GM18499 (cell line): ENCODE measurements at regions not wholly inside any gene's neighbourhood (a gene's known extent, or its start where the extent isn't known, plus 50 kb on each side); places are given as distances from the start of the nearest gene placed in this dataset.

Experiments used
- ATAC-seq: cut with Tn5 transposase; IDR thresholded peaks from one replicate; pipeline ENCODE4 v1.9.1; 2021; ENCODE audit warnings: moderate number of reproducible peaks; ENCODE audit not compliant: insufficient read depth, unreplicated experiment

- ATAC-seq = peak; percentile 75
These were observed 260.6 kb downstream of the PRL start for GRCh38 chr6:22036275-22036674.

- ATAC-seq = peak; percentile 13
These were observed 260.1 kb downstream of the PRL start for GRCh38 chr6:22036699-22037098.

GRCh38 chr6:22041797-22042480 is 254.9 kb downstream of the PRL start:
- no peak for ATAC-seq

- no peak for ATAC-seq
These were observed 254.1 kb downstream of the PRL start for GRCh38 chr6:22042706-22043105.

- ATAC-seq = no peak
These were observed 253.4 kb downstream of the PRL start for GRCh38 chr6:22043284-22043962.

- ATAC-seq = no peak
These were observed 251.4 kb downstream of the PRL start for GRCh38 chr6:22045261-22045912.

- ATAC-seq = no peak
These were observed 247.8 kb downstream of the PRL start for GRCh38 chr6:22049002-22049401.

GRCh38 chr6:22053391-22053997 is 243.3 kb downstream of the PRL start:
- no peak for ATAC-seq

GRCh38 chr6:22056398-22056797 is 240.4 kb downstream of the PRL start:
- ATAC-seq = no peak

GRCh38 chr6:22057962-22058361 is 238.9 kb downstream of the PRL start:
- ATAC-seq = no peak

- no peak for ATAC-seq
These were observed 237.7 kb downstream of the PRL start for GRCh38 chr6:22059126-22059525.

GRCh38 chr6:22059946-22060345 is 236.9 kb downstream of the PRL start:
- ATAC-seq = no peak

GRCh38 chr6:22062807-22063408 is 233.9 kb downstream of the PRL start:
- ATAC-seq = peak; percentile 41

- ATAC-seq = no peak
These were observed 232.3 kb downstream of the PRL start for GRCh38 chr6:22064558-22064957.

GRCh38 chr6:22067122-22067521 is 229.7 kb downstream of the PRL start:
- ATAC-seq = no peak

- ATAC-seq = no peak
These were observed 229.2 kb downstream of the PRL start for GRCh38 chr6:22067671-22068070.

GRCh38 chr6:22068561-22069305 is 228.1 kb downstream of the PRL start:
- ATAC-seq = peak; percentile 46

- ATAC-seq = no peak
These were observed 227.5 kb downstream of the PRL start for GRCh38 chr6:22069306-22069800.

GRCh38 chr6:22071270-22072041 is 225.4 kb downstream of the PRL start:
- no peak for ATAC-seq
